ENCODE measurements at regions not wholly inside any gene's neighbourhood (a gene's known extent, or its start where the extent isn't known, plus 50 kb on each side); places are given as distances from the start of the nearest gene placed in this dataset.

GRCh38 chr3:5784690-5785089 is 597.2 kb downstream of the EDEM1 start:
- TF ChIP-seq CTCF (IDR thresholded peaks at IDR 0.05) (no peak), EP300 (IDR thresholded peaks at IDR 0.05) (no peak), POLR2A (IDR thresholded peaks at IDR 0.05) (no peak)
